HG03460 (cell line): ENCODE measurements at regions not wholly inside any gene's neighbourhood (a gene's known extent, or its start where the extent isn't known, plus 50 kb on each side); places are given as distances from the start of the nearest gene placed in this dataset.

ENCODE experiments used
- ATAC-seq: cut with Tn5 transposase; IDR thresholded peaks from one replicate; pipeline ENCODE4 v1.9.1; 2021; ENCODE audit not compliant: unreplicated experiment

DNA sequence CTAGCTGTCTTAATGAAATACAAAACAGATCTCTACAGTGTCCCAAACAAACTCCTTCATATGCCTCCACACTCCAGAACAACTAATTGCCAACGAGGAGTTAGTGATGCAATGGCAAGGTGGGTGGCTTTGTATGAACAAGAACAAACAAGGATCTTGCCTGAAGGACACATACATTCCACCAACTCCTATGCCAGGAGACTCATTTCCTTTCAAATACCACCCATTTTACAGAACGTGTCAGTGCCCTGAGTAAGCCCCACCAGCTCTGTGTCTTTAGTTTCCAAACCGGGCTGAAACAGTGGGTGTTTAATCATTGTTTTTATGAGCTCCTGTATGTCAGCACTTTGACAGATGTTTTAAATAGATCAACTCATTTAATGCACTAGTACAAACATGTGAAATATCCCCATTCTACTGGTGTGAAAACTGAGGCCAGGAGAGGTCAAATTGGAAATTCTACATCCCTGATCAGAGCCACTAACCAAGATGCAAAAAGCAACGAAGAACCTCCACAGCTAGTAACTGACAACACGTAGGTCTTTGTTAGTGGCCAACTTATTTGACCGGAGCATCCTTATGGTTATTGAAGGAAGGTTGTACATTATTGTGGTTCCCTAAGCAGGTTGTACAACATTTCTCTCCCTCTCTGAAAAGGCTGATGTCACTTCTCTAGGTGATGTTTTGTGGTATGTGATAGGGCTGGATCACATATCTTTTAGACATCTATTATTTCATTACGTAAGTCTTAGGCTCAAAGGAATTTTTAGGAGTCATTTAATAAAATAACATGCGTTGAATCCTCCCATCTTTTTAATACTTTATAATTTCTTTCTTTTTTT is 534.9 kb upstream of the TNP1 start:
- ATAC-seq, result no peak

DNA sequence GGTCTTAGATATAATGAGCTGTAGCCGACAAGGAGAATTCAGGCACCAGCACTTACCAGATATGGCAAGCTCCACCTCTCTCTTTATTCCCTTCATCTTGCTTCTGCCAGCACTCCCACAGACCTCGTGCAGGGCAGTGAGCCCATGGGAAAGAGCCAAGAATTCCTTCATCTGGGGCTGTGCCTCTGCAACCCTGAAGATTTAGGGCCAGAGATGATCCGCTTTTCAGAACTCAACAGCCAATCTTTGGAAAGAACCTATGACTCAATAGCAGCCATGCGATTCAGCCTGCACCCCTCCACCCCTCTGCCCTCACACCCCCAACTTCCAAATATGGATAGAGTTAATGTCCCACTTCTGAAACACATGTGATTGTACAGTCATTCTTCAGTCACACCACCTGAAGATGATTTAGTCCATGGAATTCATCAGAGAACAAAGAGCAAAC is 533.7 kb upstream of the TNP1 start:
- no peak for ATAC-seq

DNA sequence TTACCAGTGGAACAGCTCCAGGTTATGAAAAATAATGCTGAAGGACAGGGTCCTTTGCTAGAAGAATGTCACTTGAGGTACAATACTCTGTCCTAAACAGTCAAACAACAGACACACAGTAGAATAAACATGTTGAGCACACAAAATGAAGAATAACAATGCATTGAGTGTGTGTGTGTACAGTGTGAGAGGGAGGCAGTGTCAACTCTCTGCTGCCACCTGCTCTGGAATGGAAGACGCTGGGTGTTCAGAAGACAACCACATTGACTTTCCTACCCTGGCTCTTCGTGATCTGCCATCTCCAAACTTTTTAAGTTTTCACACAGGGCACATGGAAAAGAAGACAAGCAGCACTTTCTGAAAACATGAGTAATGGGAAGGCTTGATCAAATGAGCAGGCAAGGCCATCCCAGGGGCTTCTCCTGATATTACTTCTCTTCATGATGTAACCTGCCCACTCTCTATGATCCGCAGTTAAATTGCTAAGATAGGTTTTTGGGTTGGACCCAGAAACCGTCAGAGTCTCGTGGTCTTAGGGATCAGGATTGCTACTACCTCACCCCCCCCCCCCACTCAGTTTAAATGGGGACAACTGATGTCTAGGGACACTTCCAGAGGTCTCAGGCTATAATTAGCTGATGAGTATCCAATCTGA is 533.2 kb upstream of the TNP1 start:
- no peak for ATAC-seq

DNA sequence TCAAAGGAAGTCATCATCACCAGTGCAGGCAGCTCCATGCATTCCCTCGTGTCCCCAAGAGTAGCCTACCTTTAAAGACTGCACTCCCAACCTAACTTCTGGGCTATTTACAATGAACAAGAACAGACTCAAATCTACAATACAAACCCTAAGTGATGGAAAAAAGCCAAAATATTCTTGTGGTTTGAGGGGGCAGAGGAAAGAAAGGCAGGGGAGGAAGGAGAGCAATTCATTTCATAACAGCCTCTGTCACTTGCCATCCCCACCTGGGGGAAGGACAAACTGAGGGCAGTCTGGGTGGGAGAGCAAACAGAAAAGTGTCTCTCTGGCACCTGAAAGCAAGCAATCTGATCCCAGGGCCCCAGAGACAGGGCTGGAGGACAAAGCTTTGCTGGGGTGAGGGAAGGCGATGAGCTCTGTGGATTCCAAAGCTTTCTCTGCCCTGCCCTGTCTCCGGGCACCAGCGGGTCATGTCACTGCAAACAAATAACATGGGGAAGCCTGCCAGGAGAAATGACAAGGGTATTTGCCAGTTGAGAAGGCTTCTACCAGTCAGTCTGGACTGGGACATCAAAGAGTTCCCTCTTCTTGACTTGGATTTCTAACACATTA is 528.0 kb upstream of the TNP1 start:
- ATAC-seq, result no peak

DNA sequence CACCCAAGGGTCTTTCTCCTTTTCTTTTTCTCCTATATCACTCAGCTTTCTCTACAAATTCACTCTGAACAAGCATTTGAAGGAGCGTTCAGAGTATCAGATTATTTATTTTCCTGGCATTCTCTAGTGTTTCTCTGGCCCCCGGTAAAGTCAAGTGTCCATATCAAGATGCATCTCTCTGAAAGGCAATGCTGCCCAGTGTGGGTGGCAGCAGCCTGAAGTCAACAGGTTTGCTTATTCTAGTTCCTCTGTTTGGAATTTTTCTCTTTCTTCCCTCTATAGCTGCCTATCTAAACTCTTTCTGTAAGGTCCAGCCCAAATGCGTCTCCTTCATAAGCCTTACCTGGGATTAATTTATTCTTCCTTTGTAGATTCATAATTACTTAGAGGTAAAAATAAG is 526.2 kb upstream of the TNP1 start:
- no peak for ATAC-seq

DNA sequence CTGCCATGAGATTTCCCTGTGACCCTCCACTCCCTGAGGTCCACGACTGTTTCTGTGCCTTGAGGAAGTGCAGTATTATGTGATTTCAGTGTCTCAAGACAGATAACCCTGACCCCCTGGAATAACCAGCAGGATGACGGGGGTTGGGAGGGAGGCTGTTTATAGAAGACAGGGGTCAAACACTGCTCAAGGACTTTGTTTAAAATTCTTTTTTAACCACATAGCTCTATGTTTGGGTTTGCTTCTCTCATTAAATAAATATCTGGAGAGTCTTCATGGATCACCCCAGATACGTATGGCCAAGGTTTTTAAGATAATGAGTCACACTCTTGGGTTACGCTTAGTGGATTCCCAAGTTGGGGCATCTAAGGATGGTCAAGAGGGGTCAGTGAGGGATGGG is 523.8 kb upstream of the TNP1 start:
- ATAC-seq, result no peak

DNA sequence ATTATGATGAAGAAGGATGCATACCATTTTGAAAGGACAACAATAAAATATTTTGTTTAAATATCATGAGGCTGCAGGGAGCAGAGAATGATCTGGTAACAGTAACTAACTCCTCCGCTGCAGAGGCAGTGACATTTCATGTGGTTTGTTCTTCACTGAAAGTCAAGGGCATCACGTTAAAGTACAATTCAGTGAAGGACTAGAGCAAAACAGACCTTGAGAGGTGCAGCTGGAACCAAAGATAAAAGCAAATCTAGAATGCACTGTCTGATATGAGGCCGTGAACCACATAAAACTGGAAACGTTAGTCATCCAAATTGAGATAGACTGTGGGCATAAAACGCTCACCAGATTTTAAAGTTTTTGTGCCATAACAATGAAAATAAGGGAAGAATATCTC is 522.9 kb upstream of the TNP1 start:
- ATAC-seq, result no peak

DNA sequence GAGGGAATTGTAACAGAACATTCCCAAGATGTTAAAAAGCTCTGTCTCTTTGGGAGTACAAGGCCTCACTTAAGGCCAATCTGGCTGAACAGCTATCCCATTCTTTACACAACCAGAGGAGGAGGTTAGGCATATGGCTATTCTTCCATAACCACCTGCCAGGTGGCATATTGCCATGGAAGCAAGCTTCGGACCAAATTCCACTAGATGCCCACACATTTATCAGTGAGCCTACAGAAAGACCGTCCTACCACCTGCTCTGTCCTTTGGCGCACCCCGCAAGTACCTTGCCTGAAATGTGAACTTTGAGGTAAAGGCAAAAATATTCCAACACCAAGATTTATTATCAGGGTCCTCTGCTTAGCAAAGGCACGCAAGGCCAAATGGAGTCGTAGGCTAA is 519.9 kb upstream of the TNP1 start:
- no peak for ATAC-seq

DNA sequence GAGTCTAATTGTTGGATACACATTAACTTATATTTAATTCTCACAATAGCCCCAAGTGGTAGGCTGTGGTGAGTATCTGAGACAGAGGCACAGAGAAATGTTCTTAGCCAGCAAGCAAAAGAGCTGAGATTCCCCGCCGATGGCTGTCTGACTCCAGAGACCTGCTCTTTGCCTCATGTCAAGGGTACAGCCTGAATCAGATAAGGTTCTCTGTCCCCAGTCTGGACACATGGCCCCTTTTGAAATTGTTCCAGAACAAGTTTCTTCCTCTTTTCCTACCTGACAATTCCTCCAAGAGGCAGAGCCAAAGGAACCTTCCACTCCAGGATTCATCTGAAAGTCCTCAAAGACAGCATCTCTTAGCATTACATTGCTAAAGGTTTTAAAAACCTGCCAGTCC is 512.9 kb upstream of the TNP1 start:
- no peak for ATAC-seq

DNA sequence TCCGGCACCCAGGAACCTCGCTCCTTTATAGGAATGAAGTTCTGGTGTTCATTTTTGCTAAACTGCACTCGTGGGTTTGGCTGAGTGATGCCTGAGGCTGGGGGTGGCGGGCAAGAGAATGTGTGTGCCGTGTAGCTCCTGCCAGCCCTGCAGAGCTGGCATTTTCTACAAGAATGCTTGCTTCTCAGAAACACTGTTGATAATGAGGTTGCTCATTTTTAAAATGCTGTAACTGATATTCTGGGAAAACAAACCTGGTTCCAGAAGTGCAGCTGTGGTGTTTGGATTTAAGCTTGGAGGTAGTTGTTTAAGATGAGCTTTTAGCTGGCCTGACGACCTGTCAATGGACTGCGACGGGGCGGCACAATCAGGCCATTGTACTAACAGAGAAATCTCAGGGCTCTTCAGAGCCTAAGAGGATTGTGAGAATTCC is 511.9 kb upstream of the TNP1 start:
- ATAC-seq, result no peak

DNA sequence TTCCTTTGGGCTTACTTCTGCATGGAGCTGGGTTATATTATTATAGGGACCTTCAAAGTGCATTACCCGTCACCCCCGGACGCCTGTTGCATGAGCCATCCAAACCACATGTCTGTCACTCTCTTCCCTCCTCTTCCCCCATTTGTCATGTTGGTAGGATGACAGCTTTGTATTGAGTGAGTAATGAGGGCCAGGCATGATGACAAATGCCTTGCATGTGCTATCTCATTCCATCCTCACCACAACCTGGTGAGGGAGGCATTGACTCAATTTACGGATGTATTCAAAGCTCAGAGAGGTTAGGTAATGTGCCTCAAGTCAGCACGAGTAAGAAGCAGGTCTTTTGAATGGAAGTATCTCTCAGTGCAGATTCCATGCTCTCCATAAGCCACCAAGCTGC is 510.5 kb upstream of the TNP1 start:
- no peak for ATAC-seq

DNA sequence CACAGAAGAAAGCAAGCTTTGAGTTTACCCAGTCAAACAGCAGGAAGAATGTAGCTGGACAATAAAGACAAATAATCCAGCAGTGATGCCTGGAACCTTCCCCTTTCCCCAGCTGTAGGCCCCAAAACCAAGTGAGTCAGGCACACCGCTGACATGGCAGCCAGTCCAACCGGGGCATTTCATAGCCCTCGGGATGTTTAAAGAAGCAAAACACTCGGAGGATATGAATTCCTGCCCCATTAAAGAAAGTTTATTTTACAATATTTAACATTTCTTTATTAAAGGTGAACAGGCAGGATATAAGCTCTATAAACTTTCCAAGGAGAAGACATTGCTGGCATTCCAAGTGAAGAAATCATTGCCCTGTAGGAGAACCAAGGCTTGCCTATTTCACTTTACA is 507.6 kb upstream of the TNP1 start:
- ATAC-seq, result no peak

DNA sequence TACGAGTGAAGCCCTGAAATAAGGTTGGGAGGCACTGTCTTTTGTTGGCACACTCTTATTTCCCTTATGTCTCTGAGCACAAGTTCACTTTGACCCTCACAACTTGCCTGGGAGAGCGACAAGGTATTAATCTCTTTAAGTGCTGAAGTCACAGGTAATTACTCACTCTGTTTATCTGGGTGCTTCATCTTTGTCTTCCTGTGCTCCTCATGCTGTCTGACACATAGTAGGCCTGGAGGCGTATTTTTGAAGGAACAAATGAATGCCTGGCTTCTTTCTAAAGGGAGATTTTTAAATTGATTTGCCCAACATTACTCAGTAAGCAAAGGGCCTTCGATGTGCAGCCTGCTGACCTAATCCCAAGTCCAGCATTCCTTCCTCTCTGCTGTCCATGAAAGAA is 507.1 kb upstream of the TNP1 start:
- no peak for ATAC-seq

DNA sequence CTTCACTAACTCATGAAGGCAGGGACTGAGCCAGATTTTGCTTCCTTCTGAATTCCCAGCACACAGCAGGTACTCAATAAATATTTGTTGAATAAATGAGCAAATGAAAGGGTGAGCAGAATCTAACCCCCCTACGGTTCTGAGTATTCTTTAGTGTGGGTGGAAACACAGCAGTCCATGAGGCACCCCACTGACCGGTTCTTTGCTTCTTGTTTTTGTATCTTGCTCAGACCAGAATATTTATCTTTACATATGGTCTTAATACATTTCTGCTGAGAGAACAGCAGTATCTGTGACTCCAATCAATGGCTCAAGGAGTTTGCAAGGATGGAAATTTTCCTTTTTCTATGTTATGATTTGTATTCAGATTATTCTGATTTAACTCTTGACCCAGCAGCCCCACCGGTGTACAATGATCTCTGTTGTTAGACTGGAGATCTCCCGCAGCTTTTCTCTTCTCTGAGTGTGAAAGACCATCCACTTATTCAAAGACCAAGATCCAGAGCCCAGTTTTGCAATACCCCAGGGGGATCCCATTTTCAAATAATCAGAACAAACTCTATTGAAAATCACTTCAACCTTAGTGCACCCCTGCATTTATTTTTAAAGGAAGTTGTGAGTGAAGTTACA is 506.5 kb upstream of the TNP1 start:
- ATAC-seq, result no peak

DNA sequence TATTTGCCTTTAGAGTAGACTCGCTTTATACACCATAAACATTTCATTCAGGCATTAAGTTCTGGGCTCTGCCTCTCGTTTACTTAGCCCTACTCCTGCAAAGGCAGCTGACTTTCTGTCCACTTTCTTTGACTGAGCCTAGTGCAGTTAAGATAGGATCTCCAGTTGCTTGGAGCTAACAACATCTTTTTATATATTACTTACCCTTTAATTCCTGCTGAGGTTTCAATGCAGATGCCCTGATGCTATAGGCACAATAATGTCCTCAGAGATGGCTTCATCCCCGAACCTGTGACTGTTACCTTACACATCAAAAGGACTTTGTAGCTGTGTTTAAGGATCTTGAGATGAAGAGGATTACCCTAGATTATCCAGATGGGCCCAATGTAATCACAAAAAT is 505.8 kb upstream of the TNP1 start:
- no peak for ATAC-seq

DNA sequence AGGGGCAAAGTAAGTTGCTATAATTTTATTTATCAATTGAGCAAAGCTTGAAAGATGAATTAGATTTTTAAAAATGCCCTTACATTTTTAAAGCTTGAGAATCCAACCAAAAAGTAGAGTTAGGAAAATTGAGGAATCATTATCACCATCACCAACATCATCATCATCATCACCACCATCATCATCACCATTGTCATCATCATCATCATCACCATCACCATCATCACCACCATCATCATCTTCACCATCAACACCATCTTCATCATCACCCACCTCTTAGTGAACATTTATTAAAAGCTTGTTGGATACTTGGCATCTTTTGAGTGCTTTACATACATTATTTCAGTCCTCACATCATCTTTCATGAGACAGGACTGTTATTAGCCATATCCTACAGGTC is 504.4 kb upstream of the TNP1 start:
- no peak for ATAC-seq

DNA sequence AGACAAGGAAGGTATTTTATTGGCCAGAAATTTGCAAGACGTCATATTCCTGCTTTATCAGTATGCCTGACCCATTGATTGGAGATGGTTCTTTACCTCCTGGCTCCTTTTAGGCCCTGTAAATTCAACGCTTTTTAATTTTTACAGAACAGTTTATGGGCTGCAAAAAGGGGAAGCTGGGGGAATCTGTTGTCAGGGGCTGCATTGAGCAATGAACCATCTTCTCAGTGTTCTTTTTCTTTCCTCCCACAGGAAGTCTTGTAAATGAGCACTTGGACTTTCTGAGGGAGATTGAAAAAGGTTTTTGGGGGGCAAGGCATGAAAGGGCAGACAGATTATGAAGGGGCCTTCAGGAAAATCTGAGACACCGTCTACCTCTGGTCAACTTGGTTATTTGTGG is 503.6 kb upstream of the TNP1 start:
- ATAC-seq, result no peak

DNA sequence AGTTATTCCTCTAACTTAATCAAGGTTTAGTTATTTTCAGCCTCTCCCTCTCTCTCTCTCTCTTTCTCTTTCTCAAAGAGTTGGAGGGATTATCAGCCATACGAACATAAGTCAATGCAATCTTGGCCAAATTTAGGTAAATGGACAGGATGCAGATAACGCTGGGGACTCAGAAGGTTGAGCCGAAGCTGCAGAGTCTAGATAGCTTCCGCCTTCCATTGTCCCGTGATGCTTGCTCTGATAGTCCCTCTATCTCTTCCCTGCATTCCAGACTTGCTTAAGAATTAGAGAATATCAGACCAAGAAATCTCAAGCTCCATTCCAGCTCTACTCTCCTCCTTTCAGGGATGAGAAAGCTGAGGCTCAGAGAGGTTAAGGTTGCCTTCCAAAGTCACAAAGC is 502.8 kb upstream of the TNP1 start:
- no peak for ATAC-seq

DNA sequence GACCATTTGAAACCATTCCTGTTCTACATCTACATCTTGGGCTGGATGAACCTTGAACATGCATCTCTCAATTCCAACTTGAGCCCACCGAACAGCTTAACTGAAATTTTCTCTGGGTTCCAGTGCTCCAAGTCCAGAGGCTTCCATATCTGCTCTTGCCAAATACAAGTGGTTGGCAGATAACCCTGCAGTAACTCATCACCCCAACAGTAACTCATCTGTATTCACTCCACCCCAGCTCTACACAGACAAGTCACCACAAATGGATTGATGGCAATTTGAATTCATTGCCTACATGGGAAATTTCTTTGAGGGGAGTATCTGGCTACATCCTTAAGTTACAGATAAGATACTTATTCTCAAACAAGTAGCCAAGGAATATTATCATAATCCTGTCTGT is 502.4 kb upstream of the TNP1 start:
- ATAC-seq, result no peak

DNA sequence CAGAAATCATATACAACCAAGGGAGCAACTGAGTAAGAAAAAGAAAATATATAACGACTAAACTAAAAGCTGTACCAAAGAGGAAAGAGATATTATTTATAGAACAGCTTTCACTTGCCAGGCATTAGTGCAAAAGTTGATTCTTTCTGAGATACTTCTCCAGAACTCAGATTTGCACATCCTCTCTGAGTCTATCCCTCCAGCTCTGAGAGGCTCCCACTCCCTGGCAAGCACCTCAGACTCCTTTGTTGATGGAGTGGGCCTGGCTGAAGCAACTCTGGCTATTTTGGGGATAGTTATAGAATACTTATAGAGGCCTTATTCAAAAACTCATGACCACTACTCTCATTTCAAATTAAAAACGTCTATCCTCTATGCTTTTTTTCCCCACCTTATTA is 501.6 kb upstream of the TNP1 start:
- no peak for ATAC-seq

DNA sequence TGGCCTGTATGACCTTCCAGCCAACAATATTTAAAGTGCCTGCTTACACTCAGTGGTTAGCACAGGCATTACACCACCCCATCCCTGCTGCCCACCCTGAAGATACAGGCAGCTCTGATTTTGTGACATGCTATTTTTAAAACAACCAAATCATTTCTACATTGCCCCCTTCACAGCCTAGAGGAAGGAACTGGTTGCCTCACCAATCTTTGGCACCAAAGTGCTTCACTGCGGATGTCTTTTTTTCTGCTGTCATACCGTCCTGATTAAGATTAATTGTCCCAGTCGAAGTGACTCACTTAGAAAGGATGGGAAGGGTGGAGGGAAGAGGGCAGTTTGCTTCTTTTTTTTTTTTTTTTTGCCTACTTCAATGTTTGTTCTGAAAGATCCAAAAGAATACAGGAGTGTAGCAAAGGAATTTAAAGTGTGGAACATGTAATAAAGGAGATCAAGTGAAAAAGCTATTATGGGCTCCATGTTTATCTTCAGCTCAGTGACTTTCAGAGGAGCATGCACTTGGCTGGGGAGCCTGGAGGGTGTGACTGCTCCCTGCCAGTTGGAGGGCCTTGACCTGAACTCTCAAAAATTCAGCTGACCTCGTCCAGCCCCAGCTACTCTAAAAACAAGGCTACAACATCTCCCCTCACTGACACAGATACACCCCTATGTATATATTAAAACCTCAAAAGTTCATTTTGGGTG is 501.1 kb upstream of the TNP1 start:
- no peak for ATAC-seq
